Choroid plexus epithelial cell (primary cell): ENCODE measurements at regions not wholly inside any gene's neighbourhood (a gene's known extent, or its start where the extent isn't known, plus 50 kb on each side); places are given as distances from the start of the nearest gene placed in this dataset.
A peak's percentile ranks its signal among the peaks of the same experiment; 100 is the strongest.

Experiments used
- DNase-seq: peaks from one replicate; pipeline ENCODE4 v3.0.0-alpha.2; 2010; ENCODE audit warnings: low read depth
- H3K4me3 ChIP-seq: 2 replicates; pipeline ENCODE4 v1.5.1; 2011; ENCODE audit warnings: low read depth, mild to moderate bottlenecking, control low read depth, low read length, moderate library complexity
- CTCF ChIP-seq: conservative IDR thresholded peaks from 2 replicates; pipeline ENCODE4 v1.5.1; 2011; ENCODE audit warnings: low read depth, mild to moderate bottlenecking, control low read depth, inconsistent platforms, low read length, moderate library complexity

- no peak overlapping the region for H3K4me3 ChIP-seq
- TF ChIP-seq CTCF: no peak
- DNase-seq: no peak
These were observed 470.9 kb downstream of the CCER1 start for GRCh38 chr12:90484094-90484493.

GRCh38 chr12:90481748-90482147, 473.2 kb downstream of the CCER1 start:
- no peak overlapping the region for H3K4me3 ChIP-seq
- DNase-seq: no peak
- TF ChIP-seq CTCF: no peak

GRCh38 chr12:90479237-90479636, 475.7 kb downstream of the CCER1 start:
- no peak for DNase-seq
- H3K4me3 ChIP-seq: no peak overlapping the region
- TF ChIP-seq CTCF: no peak

GRCh38 chr12:90473831-90474230, 481.1 kb downstream of the CCER1 start:
- H3K4me3 ChIP-seq: no peak overlapping the region
- DNase-seq: no peak
- TF ChIP-seq CTCF: no peak

- H3K4me3 ChIP-seq: no peak overlapping the region
- TF ChIP-seq CTCF: no peak
- DNase-seq: peak; percentile 4
These were observed 494.3 kb downstream of the CCER1 start for GRCh38 chr12:90460681-90461080.

GRCh38 chr12:90456248-90456647, 498.7 kb downstream of the CCER1 start:
- H3K4me3 ChIP-seq: no peak overlapping the region
- TF ChIP-seq CTCF: no peak
- DNase-seq: no peak

GRCh38 chr12:90455756-90456155, 499.2 kb downstream of the CCER1 start:
- TF ChIP-seq CTCF: no peak
- DNase-seq: no peak
- H3K4me3 ChIP-seq: no peak overlapping the region
